H1 (cell line): ENCODE measurements at regions not wholly inside any gene's neighbourhood (a gene's known extent, or its start where the extent isn't known, plus 50 kb on each side); places are given as distances from the start of the nearest gene placed in this dataset.

Source experiments
- CBX5 ChIP-seq: fragments of 300-800, 300-1000 bp; sonication (generic); IDR thresholded peaks from 2 replicates; pipeline ENCODE4 v1.7.1; 2016; ENCODE audit warnings: antibody characterized with exemption, low read length, low read depth
- CHD2 ChIP-seq: IDR thresholded peaks from 2 replicates; pipeline ENCODE4 v1.6.1; 2012; ENCODE audit warnings: low read length, improper control_type of control experiment
- MAFK ChIP-seq: IDR thresholded peaks from 2 replicates; pipeline ENCODE4 v1.6.1; 2012; ENCODE audit warnings: low read depth, mild to moderate bottlenecking, improper control_type of control experiment, low read length
- PHF8 ChIP-seq: fragments of 200-600 bp; sonication (generic); conservative IDR thresholded peaks from 2 replicates; pipeline ENCODE4 v1.7.1; 2012; ENCODE audit warnings: low read depth, mild to moderate bottlenecking, inconsistent platforms, low read length, moderate library complexity
- SIRT6 ChIP-seq: IDR thresholded peaks from one replicate; pipeline ENCODE4 v1.7.1; 2012; ENCODE audit warnings: low read length, inconsistent platforms
- TCF12 ChIP-seq: IDR thresholded peaks from 2 replicates; pipeline ENCODE4 v1.6.1; 2011; ENCODE audit warnings: low read depth, mild to moderate bottlenecking, low read length
- YY1 ChIP-seq: IDR thresholded peaks from 2 replicates; pipeline ENCODE4 v1.6.1; 2011; ENCODE audit warnings: low read depth, mild to moderate bottlenecking, low read length
- TF ChIP-seq, protein P1 (sequence below): fragments of 300-600 bp; sonication (generic); IDR thresholded peaks from 2 replicates; pipeline ENCODE4 v1.7.1; 2012; ENCODE audit warnings: low read length, moderate library complexity, mild to moderate bottlenecking, inconsistent platforms; ENCODE audit not compliant: insufficient replicate concordance
- TF ChIP-seq, protein P2 (sequence below): IDR thresholded peaks from 2 replicates; pipeline ENCODE4 v1.6.1; 2012; ENCODE audit warnings: inconsistent platforms
- TF ChIP-seq, protein P3 (sequence below): IDR thresholded peaks from 2 replicates; pipeline ENCODE4 v1.6.1; 2011; ENCODE audit warnings: low read depth, mild to moderate bottlenecking, low read length; ENCODE audit not compliant: insufficient read depth

DNA sequence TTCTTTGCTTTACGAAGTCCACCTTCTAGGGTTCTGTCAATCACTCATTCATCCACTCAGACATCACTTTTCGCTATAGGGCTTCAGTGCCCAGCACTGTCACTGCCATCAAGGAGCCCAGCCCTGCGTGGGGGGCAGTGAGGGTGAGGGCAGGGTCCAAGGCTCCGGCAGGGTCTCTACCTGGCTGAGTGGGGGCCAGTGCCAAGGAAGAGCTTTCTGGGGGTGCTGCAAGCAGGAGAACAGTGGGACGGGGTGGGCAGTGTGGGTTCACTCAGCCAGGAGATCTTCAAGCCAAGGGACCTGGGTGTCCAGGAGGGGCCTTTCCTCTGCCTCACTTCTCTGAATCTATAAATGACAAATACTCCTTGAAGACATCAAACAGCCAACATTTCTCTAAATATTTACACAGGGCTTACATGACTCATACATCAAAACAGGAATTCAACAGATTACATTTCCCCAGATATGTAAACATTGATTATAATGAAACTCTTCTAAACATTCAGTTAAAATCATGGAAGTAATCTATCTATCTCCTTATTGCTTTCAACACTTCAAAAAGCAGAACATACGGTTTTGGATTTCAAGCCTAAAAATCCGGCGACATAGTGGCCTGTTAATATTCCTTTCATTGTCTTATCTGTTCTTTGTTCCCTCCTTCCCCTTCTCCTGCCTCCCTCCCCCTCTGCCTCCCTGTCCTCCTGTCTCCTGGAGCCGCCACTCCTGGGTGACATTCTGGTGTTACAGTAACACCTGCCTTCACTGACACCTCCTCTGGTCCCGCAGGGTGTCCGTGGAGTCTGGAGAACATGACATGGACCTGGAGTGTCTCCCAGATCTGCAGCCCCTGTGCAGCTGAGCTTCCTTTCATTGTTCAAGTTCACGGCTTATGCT is 94.4 kb upstream of the ADRA2C start (continued):
- TF ChIP-seq, protein P1, sequence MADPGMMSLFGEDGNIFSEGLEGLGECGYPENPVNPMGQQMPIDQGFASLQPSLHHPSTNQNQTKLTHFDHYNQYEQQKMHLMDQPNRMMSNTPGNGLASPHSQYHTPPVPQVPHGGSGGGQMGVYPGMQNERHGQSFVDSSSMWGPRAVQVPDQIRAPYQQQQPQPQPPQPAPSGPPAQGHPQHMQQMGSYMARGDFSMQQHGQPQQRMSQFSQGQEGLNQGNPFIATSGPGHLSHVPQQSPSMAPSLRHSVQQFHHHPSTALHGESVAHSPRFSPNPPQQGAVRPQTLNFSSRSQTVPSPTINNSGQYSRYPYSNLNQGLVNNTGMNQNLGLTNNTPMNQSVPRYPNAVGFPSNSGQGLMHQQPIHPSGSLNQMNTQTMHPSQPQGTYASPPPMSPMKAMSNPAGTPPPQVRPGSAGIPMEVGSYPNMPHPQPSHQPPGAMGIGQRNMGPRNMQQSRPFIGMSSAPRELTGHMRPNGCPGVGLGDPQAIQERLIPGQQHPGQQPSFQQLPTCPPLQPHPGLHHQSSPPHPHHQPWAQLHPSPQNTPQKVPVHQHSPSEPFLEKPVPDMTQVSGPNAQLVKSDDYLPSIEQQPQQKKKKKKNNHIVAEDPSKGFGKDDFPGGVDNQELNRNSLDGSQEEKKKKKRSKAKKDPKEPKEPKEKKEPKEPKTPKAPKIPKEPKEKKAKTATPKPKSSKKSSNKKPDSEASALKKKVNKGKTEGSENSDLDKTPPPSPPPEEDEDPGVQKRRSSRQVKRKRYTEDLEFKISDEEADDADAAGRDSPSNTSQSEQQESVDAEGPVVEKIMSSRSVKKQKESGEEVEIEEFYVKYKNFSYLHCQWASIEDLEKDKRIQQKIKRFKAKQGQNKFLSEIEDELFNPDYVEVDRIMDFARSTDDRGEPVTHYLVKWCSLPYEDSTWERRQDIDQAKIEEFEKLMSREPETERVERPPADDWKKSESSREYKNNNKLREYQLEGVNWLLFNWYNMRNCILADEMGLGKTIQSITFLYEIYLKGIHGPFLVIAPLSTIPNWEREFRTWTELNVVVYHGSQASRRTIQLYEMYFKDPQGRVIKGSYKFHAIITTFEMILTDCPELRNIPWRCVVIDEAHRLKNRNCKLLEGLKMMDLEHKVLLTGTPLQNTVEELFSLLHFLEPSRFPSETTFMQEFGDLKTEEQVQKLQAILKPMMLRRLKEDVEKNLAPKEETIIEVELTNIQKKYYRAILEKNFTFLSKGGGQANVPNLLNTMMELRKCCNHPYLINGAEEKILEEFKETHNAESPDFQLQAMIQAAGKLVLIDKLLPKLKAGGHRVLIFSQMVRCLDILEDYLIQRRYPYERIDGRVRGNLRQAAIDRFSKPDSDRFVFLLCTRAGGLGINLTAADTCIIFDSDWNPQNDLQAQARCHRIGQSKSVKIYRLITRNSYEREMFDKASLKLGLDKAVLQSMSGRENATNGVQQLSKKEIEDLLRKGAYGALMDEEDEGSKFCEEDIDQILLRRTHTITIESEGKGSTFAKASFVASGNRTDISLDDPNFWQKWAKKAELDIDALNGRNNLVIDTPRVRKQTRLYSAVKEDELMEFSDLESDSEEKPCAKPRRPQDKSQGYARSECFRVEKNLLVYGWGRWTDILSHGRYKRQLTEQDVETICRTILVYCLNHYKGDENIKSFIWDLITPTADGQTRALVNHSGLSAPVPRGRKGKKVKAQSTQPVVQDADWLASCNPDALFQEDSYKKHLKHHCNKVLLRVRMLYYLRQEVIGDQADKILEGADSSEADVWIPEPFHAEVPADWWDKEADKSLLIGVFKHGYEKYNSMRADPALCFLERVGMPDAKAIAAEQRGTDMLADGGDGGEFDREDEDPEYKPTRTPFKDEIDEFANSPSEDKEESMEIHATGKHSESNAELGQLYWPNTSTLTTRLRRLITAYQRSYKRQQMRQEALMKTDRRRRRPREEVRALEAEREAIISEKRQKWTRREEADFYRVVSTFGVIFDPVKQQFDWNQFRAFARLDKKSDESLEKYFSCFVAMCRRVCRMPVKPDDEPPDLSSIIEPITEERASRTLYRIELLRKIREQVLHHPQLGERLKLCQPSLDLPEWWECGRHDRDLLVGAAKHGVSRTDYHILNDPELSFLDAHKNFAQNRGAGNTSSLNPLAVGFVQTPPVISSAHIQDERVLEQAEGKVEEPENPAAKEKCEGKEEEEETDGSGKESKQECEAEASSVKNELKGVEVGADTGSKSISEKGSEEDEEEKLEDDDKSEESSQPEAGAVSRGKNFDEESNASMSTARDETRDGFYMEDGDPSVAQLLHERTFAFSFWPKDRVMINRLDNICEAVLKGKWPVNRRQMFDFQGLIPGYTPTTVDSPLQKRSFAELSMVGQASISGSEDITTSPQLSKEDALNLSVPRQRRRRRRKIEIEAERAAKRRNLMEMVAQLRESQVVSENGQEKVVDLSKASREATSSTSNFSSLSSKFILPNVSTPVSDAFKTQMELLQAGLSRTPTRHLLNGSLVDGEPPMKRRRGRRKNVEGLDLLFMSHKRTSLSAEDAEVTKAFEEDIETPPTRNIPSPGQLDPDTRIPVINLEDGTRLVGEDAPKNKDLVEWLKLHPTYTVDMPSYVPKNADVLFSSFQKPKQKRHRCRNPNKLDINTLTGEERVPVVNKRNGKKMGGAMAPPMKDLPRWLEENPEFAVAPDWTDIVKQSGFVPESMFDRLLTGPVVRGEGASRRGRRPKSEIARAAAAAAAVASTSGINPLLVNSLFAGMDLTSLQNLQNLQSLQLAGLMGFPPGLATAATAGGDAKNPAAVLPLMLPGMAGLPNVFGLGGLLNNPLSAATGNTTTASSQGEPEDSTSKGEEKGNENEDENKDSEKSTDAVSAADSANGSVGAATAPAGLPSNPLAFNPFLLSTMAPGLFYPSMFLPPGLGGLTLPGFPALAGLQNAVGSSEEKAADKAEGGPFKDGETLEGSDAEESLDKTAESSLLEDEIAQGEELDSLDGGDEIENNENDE: no peak
- no peak for TF ChIP-seq CBX5
- no peak for TF ChIP-seq MAFK
- no peak for TF ChIP-seq TCF12
- TF ChIP-seq YY1: no peak
- TF ChIP-seq SIRT6: no peak
- no peak for TF ChIP-seq CHD2
- no peak for TF ChIP-seq PHF8
- TF ChIP-seq, protein P2, sequence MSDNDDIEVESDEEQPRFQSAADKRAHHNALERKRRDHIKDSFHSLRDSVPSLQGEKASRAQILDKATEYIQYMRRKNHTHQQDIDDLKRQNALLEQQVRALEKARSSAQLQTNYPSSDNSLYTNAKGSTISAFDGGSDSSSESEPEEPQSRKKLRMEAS: no peak
- TF ChIP-seq, protein P3, sequence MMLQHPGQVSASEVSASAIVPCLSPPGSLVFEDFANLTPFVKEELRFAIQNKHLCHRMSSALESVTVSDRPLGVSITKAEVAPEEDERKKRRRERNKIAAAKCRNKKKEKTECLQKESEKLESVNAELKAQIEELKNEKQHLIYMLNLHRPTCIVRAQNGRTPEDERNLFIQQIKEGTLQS: no peak
